AG09319 (cell line): ENCODE measurements at regions not wholly inside any gene's neighbourhood (a gene's known extent, or its start where the extent isn't known, plus 50 kb on each side); places are given as distances from the start of the nearest gene placed in this dataset.

Source experiments
- DNase-seq: peaks from one replicate; pipeline ENCODE4 v3.0.0-alpha.2; 2010; ENCODE audit warnings: low read depth; ENCODE audit errors: extremely low read depth
- TF ChIP-seq, protein P1 (sequence below): IDR thresholded peaks from 2 replicates; pipeline ENCODE4 v1.5.1; 2011; ENCODE audit warnings: low read depth, mild to moderate bottlenecking, inconsistent platforms, low read length, moderate library complexity

DNA sequence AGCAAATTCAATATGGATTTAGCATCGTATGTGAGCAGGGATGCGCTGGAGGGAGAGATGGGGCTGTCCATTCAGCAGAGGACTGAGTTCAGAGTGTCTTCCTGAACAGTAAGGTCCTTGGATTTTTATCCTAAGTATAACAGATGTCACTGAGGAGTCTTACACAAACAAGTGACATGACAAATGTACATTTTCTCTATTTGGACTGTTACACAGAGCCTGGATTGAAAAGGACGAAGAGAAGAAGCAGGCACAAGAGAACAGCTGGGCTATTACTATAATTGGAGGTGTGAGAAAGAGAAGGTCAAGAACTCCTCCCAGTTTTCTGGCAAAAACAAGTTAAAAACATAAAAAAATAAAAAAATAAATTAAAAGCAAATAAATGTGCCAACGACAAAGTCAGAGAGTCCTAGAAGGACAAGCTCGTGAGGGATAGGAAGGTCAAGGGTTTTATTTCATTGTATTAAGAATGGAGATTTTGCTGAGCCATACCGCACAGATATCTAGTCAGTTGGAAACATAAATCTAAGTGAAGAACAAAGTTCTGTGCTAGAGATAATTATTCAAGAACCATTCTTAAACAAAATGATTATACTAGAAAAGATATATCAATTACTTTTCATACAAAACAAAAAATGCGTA is 1186.3 kb downstream of the EFNB2 start:
- no peak for DNase-seq
- TF ChIP-seq, protein P1, sequence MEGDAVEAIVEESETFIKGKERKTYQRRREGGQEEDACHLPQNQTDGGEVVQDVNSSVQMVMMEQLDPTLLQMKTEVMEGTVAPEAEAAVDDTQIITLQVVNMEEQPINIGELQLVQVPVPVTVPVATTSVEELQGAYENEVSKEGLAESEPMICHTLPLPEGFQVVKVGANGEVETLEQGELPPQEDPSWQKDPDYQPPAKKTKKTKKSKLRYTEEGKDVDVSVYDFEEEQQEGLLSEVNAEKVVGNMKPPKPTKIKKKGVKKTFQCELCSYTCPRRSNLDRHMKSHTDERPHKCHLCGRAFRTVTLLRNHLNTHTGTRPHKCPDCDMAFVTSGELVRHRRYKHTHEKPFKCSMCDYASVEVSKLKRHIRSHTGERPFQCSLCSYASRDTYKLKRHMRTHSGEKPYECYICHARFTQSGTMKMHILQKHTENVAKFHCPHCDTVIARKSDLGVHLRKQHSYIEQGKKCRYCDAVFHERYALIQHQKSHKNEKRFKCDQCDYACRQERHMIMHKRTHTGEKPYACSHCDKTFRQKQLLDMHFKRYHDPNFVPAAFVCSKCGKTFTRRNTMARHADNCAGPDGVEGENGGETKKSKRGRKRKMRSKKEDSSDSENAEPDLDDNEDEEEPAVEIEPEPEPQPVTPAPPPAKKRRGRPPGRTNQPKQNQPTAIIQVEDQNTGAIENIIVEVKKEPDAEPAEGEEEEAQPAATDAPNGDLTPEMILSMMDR, result no peak

DNA sequence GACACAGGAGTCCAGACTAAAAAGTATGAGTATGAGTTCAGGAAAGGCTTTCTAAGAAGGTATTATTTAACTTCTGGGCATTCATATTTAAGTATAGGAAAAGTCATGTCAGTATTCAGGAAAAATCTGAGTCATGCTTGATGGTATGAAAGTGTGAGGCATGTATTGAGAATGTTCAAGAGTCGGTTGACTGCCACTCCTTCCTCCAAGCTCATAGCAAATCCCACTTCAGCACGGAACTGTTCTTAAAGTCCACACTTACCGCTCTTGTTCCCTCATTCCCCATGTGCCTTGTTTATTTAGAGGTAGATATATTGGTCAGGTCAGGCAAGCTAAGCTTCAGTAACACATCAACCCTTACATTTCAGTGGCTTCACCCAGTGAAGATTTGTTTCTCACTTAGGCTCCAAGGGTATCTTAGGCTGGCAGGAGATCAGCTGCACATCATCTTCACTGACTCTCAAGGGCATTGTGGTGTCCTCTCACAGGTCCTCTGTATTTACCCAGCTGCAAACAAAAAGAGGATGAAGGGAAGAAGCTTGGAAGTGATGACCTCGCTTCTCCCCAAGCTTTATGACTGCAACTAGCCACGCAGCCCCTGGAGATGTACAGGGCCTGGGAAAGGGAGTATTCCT is 1189.2 kb downstream of the EFNB2 start:
- TF ChIP-seq, protein P1, result no peak
- DNase-seq, result no peak

DNA sequence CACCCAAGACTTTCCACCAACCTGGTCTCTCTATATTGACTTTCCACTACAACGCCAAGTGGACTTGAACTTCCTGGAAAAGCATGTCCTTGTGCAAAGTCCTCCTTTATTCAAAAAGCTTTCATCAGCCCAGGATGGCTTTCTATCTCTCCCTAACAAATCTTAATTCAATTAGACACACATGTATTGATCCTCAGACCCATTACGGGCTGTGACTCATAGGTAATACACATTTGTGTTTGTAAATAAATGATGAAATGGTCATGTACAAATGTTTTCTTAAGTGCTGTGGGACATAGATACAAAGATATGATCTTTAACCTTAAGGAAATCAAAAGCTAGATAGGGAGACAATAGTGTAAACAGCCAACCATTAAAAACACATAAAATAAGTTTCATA is 1189.7 kb downstream of the EFNB2 start:
- TF ChIP-seq, protein P1, result no peak
- no peak for DNase-seq

DNA sequence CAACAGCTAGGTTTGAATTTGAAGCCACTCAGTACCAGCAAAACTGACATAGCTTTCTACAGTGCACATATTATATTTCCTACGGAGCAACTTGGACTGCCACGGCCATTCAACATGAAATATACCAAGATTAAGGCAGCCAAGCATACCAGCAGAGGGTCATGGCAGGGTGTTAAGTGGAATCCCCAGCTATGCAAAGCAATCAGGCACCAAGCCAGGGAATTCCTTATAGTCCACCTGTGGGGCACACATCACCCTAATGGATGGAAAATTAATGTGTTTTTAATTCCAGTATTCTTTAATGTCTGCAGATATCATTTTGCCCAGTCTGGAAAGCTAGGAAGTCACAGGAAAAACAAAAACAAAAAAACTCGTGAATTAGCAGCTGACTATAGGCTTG is 1190.3 kb downstream of the EFNB2 start:
- TF ChIP-seq, protein P1, result no peak
- DNase-seq, result no peak

DNA sequence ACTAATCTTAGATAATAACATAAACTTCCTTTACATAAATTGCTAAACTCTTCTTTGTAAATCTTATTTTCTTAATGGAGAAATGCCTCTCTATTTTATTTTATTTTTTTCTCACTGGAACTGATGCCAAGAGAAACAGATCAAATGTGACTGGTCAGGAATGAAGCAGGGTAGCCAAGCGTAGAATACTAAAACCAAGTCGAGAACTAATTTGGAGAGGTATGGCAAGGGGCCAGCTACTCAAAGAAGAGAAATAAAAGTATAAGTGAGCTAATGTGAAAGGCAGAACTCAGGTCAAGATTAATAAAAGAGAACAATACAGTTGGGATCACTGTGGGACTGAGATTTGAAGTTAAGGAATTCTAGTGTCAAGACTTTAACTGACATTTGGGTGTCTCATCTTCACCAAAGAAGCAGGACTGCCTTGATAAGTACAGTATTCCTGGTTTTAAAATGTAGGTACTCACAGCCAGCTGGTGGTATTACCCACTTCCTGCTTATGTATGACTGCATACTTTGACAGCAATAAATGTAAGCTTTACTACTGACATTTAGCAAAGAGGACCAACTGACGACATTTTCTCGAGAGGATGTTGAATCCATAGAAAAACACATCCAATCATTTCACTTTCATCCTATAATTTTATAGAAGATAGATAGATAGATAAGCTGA is 1192.2 kb downstream of the EFNB2 start:
- TF ChIP-seq, protein P1, result no peak
- no peak for DNase-seq

DNA sequence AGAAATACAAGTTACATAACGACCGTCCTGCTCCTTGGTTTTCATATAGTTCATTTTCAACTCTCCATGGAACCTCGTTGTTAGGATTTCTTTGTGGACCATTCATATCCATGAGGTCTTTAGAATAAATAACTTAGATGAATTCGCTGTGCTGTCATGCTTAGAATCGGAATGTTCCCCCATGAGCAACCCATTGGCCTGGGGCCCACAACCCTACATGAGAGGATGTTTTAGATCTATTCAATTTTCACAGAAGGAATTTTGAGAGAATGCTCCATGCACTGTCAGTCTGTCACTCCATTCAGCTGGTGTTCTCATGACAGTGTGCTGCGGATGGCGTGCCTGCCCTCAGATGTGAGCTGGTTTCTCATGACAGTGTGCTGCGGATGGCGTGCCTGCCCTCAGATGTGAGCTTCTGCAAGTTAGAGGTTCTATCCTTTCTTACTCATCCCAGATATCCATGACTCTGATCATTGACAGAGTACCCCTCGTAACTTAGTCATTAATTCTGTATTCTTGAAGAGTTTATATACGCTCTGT is 1193.1 kb downstream of the EFNB2 start:
- no peak for DNase-seq
- TF ChIP-seq, protein P1, result no peak

DNA sequence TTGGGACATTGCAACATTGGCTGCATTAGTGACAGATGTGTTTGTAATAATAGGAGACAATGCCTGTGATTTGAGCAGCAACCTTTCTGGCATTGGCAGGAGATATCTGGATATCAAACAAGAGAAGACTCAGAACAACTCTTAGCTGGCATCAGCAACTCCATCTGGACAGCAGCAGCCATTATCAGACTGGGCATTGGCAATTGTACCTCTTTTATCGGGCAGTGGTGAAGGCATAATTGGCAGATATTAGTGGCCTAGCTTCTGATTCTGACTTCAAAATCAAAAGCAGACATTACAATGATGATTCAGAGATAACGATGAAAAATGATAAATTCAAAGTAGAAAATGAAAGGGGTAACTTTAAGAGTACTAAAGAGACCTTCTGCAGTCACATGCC is 1193.7 kb downstream of the EFNB2 start:
- TF ChIP-seq, protein P1, result no peak
- no peak for DNase-seq
